ENCODE measurements at regions not wholly inside any gene's neighbourhood (a gene's known extent, or its start where the extent isn't known, plus 50 kb on each side); places are given as distances from the start of the nearest gene placed in this dataset.

GRCh38 chr18:10027461-10027860, 113.6 kb downstream of the VAPA start:
- Histone ChIP-seq H3K4me3 (ENCODE audit: low read length) (no peak overlapping the region), H3K9me3 (ENCODE audit: low read length) (no peaks in the 10 kb centered on the region), H3K4me2 (ENCODE audit: low read depth, low read length, poor library complexity, severe bottlenecking) (no peak overlapping the region), H3K9ac (ENCODE audit: low read length) (no peak overlapping the region), H3K27ac (ENCODE audit: low read length) (no peak overlapping the region), H3K79me2 (ENCODE audit: low read length) (no peaks in the 10 kb centered on the region), H3K9me2 (replicated peaks; ENCODE audit: insufficient read depth, low read length) (no peaks in the 10 kb centered on the region), H3K36me3 (ENCODE audit: insufficient read depth, low read length) (no peaks in the 10 kb centered on the region), H3K4me1 (ENCODE audit: low read length) (no peaks in the 10 kb centered on the region), H2AFZ (ENCODE audit: low read length) (no peak overlapping the region), H4K20me1 (ENCODE audit: insufficient read depth, low read depth, low read length) (no peaks in the 10 kb centered on the region), H3K27me3 (ENCODE audit: low read length) (no peaks in the 10 kb centered on the region)
- no peak for DNase-seq

- no peak overlapping the region for H2AFZ ChIP-seq (ENCODE audit: low read length)
- no peak overlapping the region for H3K27ac ChIP-seq (ENCODE audit: low read length)
- no peak overlapping the region for H3K4me2 ChIP-seq (ENCODE audit: low read depth, low read length, poor library complexity, severe bottlenecking)
- H3K4me1 ChIP-seq (ENCODE audit: low read length): no peaks in the 10 kb centered on the region
- no peaks in the 10 kb centered on the region for H3K9me2 ChIP-seq (replicated peaks; ENCODE audit: insufficient read depth, low read length)
- no peaks in the 10 kb centered on the region for H3K79me2 ChIP-seq (ENCODE audit: low read length)
- H4K20me1 ChIP-seq (ENCODE audit: insufficient read depth, low read depth, low read length): no peaks in the 10 kb centered on the region
- no peak overlapping the region for H3K4me3 ChIP-seq (ENCODE audit: low read length)
- H3K9me3 ChIP-seq (ENCODE audit: low read length): no peaks in the 10 kb centered on the region
- DNase-seq: no peak
- no peak overlapping the region for H3K9ac ChIP-seq (ENCODE audit: low read length)
- no peaks in the 10 kb centered on the region for H3K36me3 ChIP-seq (ENCODE audit: insufficient read depth, low read length)
- H3K27me3 ChIP-seq (ENCODE audit: low read length): no peaks in the 10 kb centered on the region
Observed at GRCh38 chr18:10029711-10030110, 115.9 kb downstream of the VAPA start.

GRCh38 chr18:10030816-10031541, 117.2 kb downstream of the VAPA start:
- H3K9me2 ChIP-seq (replicated peaks; ENCODE audit: insufficient read depth, low read length): no peaks in the 10 kb centered on the region
- DNase-seq: no peak
- no peaks in the 10 kb centered on the region for H3K27me3 ChIP-seq (ENCODE audit: low read length)
- H3K4me2 ChIP-seq (ENCODE audit: low read depth, low read length, poor library complexity, severe bottlenecking): no peak overlapping the region
- no peak overlapping the region for H3K27ac ChIP-seq (ENCODE audit: low read length)
- H3K79me2 ChIP-seq (ENCODE audit: low read length): no peaks in the 10 kb centered on the region
- H4K20me1 ChIP-seq (ENCODE audit: insufficient read depth, low read depth, low read length): no peaks in the 10 kb centered on the region
- no peaks in the 10 kb centered on the region for H3K36me3 ChIP-seq (ENCODE audit: insufficient read depth, low read length)
- no peak overlapping the region for H2AFZ ChIP-seq (ENCODE audit: low read length)
- H3K9ac ChIP-seq (ENCODE audit: low read length): no peak overlapping the region
- H3K4me1 ChIP-seq (ENCODE audit: low read length): no peaks in the 10 kb centered on the region
- H3K9me3 ChIP-seq (ENCODE audit: low read length): no peaks in the 10 kb centered on the region
- no peak overlapping the region for H3K4me3 ChIP-seq (ENCODE audit: low read length)

- no peaks in the 10 kb centered on the region for H3K9me2 ChIP-seq (replicated peaks; ENCODE audit: insufficient read depth, low read length)
- no peaks in the 10 kb centered on the region for H3K4me1 ChIP-seq (ENCODE audit: low read length)
- H3K4me3 ChIP-seq (ENCODE audit: low read length): no peak overlapping the region
- no peak overlapping the region for H3K27ac ChIP-seq (ENCODE audit: low read length)
- H3K79me2 ChIP-seq (ENCODE audit: low read length): no peaks in the 10 kb centered on the region
- no peak overlapping the region for H2AFZ ChIP-seq (ENCODE audit: low read length)
- no peaks in the 10 kb centered on the region for H3K9me3 ChIP-seq (ENCODE audit: low read length)
- DNase-seq: no peak
- no peak overlapping the region for H3K4me2 ChIP-seq (ENCODE audit: low read depth, low read length, poor library complexity, severe bottlenecking)
- H3K9ac ChIP-seq (ENCODE audit: low read length): no peak overlapping the region
- H3K36me3 ChIP-seq (ENCODE audit: insufficient read depth, low read length): no peaks in the 10 kb centered on the region
- H4K20me1 ChIP-seq (ENCODE audit: insufficient read depth, low read depth, low read length): no peaks in the 10 kb centered on the region
- H3K27me3 ChIP-seq (ENCODE audit: low read length): no peaks in the 10 kb centered on the region
Observed at GRCh38 chr18:10032331-10033015, 118.7 kb downstream of the VAPA start.

- Histone ChIP-seq H3K4me1 (ENCODE audit: low read length) (no peaks in the 10 kb centered on the region), H3K9me2 (replicated peaks; ENCODE audit: insufficient read depth, low read length) (no peaks in the 10 kb centered on the region), H3K79me2 (ENCODE audit: low read length) (no peaks in the 10 kb centered on the region), H4K20me1 (ENCODE audit: insufficient read depth, low read depth, low read length) (no peaks in the 10 kb centered on the region), H3K9ac (ENCODE audit: low read length) (no peak overlapping the region), H3K27ac (ENCODE audit: low read length) (no peak overlapping the region), H3K4me2 (ENCODE audit: low read depth, low read length, poor library complexity, severe bottlenecking) (no peak overlapping the region), H3K36me3 (ENCODE audit: insufficient read depth, low read length) (no peaks in the 10 kb centered on the region), H3K27me3 (ENCODE audit: low read length) (no peaks in the 10 kb centered on the region), H2AFZ (ENCODE audit: low read length) (no peak overlapping the region), H3K9me3 (ENCODE audit: low read length) (no peaks in the 10 kb centered on the region), H3K4me3 (ENCODE audit: low read length) (no peak overlapping the region)
- no peak for DNase-seq
Observed at GRCh38 chr18:10033016-10033399, 119.2 kb downstream of the VAPA start.

GRCh38 chr18:10035281-10035991, 121.6 kb downstream of the VAPA start:
- H3K9ac ChIP-seq (ENCODE audit: low read length): no peak overlapping the region
- no peaks in the 10 kb centered on the region for H3K36me3 ChIP-seq (ENCODE audit: insufficient read depth, low read length)
- H3K4me2 ChIP-seq (ENCODE audit: low read depth, low read length, poor library complexity, severe bottlenecking): no peak overlapping the region
- no peaks in the 10 kb centered on the region for H4K20me1 ChIP-seq (ENCODE audit: insufficient read depth, low read depth, low read length)
- no peaks in the 10 kb centered on the region for H3K4me1 ChIP-seq (ENCODE audit: low read length)
- no peaks in the 10 kb centered on the region for H3K9me2 ChIP-seq (replicated peaks; ENCODE audit: insufficient read depth, low read length)
- no peaks in the 10 kb centered on the region for H3K79me2 ChIP-seq (ENCODE audit: low read length)
- no peaks in the 10 kb centered on the region for H3K27me3 ChIP-seq (ENCODE audit: low read length)
- H3K9me3 ChIP-seq (ENCODE audit: low read length): no peaks in the 10 kb centered on the region
- no peak overlapping the region for H2AFZ ChIP-seq (ENCODE audit: low read length)
- no peak overlapping the region for H3K4me3 ChIP-seq (ENCODE audit: low read length)
- DNase-seq: no peak
- no peak overlapping the region for H3K27ac ChIP-seq (ENCODE audit: low read length)

- Histone ChIP-seq H3K9ac (ENCODE audit: low read length) (no peak overlapping the region), H3K9me3 (ENCODE audit: low read length) (no peaks in the 10 kb centered on the region), H3K36me3 (ENCODE audit: insufficient read depth, low read length) (no peaks in the 10 kb centered on the region), H3K27ac (ENCODE audit: low read length) (no peak overlapping the region), H2AFZ (ENCODE audit: low read length) (no peak overlapping the region), H3K9me2 (replicated peaks; ENCODE audit: insufficient read depth, low read length) (no peaks in the 10 kb centered on the region), H3K4me1 (ENCODE audit: low read length) (no peaks in the 10 kb centered on the region), H3K27me3 (ENCODE audit: low read length) (no peaks in the 10 kb centered on the region), H3K4me3 (ENCODE audit: low read length) (no peak overlapping the region), H3K4me2 (ENCODE audit: low read depth, low read length, poor library complexity, severe bottlenecking) (no peak overlapping the region), H4K20me1 (ENCODE audit: insufficient read depth, low read depth, low read length) (no peaks in the 10 kb centered on the region), H3K79me2 (ENCODE audit: low read length) (no peaks in the 10 kb centered on the region)
- no peak for DNase-seq
Observed at GRCh38 chr18:10036479-10036878, 122.7 kb downstream of the VAPA start.

- H3K27me3 ChIP-seq (ENCODE audit: low read length): no peaks in the 10 kb centered on the region
- H3K9me3 ChIP-seq (ENCODE audit: low read length): no peaks in the 10 kb centered on the region
- no peak overlapping the region for H3K27ac ChIP-seq (ENCODE audit: low read length)
- no peak overlapping the region for H2AFZ ChIP-seq (ENCODE audit: low read length)
- no peak for DNase-seq
- H3K4me2 ChIP-seq (ENCODE audit: low read depth, low read length, poor library complexity, severe bottlenecking): no peak overlapping the region
- H4K20me1 ChIP-seq (ENCODE audit: insufficient read depth, low read depth, low read length): no peaks in the 10 kb centered on the region
- no peak overlapping the region for H3K4me3 ChIP-seq (ENCODE audit: low read length)
- no peaks in the 10 kb centered on the region for H3K4me1 ChIP-seq (ENCODE audit: low read length)
- H3K36me3 ChIP-seq (ENCODE audit: insufficient read depth, low read length): no peaks in the 10 kb centered on the region
- H3K79me2 ChIP-seq (ENCODE audit: low read length): no peaks in the 10 kb centered on the region
- H3K9me2 ChIP-seq (replicated peaks; ENCODE audit: insufficient read depth, low read length): no peaks in the 10 kb centered on the region
- no peak overlapping the region for H3K9ac ChIP-seq (ENCODE audit: low read length)
Observed at GRCh38 chr18:10037181-10037580, 123.4 kb downstream of the VAPA start.
